ENCODE measurements at regions not wholly inside any gene's neighbourhood (a gene's known extent, or its start where the extent isn't known, plus 50 kb on each side); places are given as distances from the start of the nearest gene placed in this dataset.

GRCh38 chr9:110059461-110059860, 148.5 kb downstream of the C9orf152 start:
- H2BK15ac ChIP-seq (ENCODE audit: low read depth, low read length): no peak overlapping the region
- no peak overlapping the region for H3K18ac ChIP-seq (ENCODE audit: low read depth, low read length)
- H3K4me2 ChIP-seq (ENCODE audit: low read depth, low read length): no peak overlapping the region
- no CpG with 5 or more reads among the region's 1 CpG for WGBS, 2 experiments (ENCODE audit: extremely low coverage in 2 of 2, insufficient read length in 1 of 2)
- no peak overlapping the region for H4K8ac ChIP-seq (ENCODE audit: low read depth in 2 of 2, low read length in 2 of 2)
- in situ Hi-C loops (cut with MboI; ENCODE audit: low sequenced_read_pairs) (no loop called here), dilution Hi-C loops (cut with HindIII; ENCODE audit: low sequenced_read_pairs, unreplicated experiment) (loop anchor here (25.0 kb wide), 1 partner anchor 103 kb away; no protein-coding TSS in a partner anchor), intact Hi-C loops (cut with micrococcal nuclease) (no loop called here)
- no peak overlapping the region for H2AFZ ChIP-seq (replicated peaks; ENCODE audit: low read length, poor library complexity)
- H2BK20ac ChIP-seq (ENCODE audit: low read depth, low read length): no peak overlapping the region
- peaks cover 7% of the 10 kb centered on the region for H3K4me1 ChIP-seq (ENCODE audit: control insufficient read depth, insufficient read depth, low read length)
- no peak overlapping the region for H3K9ac ChIP-seq (ENCODE audit: low read depth, low read length)
- H3K23ac ChIP-seq (ENCODE audit: low read depth, low read length): peak overlapping the region; percentile 40; the same call in 1 of the 2 replicates
- peaks cover 0 to 78% of the 10 kb centered on the region in 2 experiments; a peak in 3 of 4 replicates for H3K79me1 ChIP-seq (ENCODE audit: low read depth in 1 of 2, low read length in 2 of 2)
- DNase-seq (no peak), ATAC-seq (ENCODE audit: low read depth) (0 out of 2 replicates have a peak, but pooled peaks have one; percentile 11)
- peaks cover 26% of the 10 kb centered on the region for H3K9me1 ChIP-seq (ENCODE audit: insufficient read depth, low read length)
- H3K36me3 ChIP-seq (ENCODE audit: control insufficient read depth, insufficient read depth, low read length): peaks cover 28% of the 10 kb centered on the region
- H4K5ac ChIP-seq (ENCODE audit: low read depth, low read length): no peak overlapping the region
- no peak for TF ChIP-seq SMC3 (IDR thresholded peaks at IDR 0.05; ENCODE audit: low read depth, low read length)
- no peak for TF ChIP-seq ELK1 (IDR thresholded peaks at IDR 0.05; ENCODE audit: borderline replicate concordance, low read depth, low read length)
- no peak for TF ChIP-seq CHD1 (IDR thresholded peaks at IDR 0.05; ENCODE audit: low read depth, low read length)
- no peak for TF ChIP-seq CTCF (conservative IDR thresholded peaks at IDR 0.05; ENCODE audit: low read depth, low read length)
- TF ChIP-seq RFX5 (IDR thresholded peaks at IDR 0.05; ENCODE audit: low read depth, low read length): no peak
- H2AK9ac ChIP-seq (replicated peaks; ENCODE audit: low read depth, low read length, poor library complexity): no peak overlapping the region
- H3K27me3 ChIP-seq (ENCODE audit: control insufficient read depth, insufficient read depth, low read length): no peaks in the 10 kb centered on the region
- H3K4me3 ChIP-seq (ENCODE audit: insufficient read depth, low read depth, low read length): no peak overlapping the region
- no peak overlapping the region for H3K14ac ChIP-seq (replicated peaks; ENCODE audit: low read depth, low read length)
- H2BK120ac ChIP-seq (ENCODE audit: low read depth, low read length): no peak overlapping the region
- H2BK5ac ChIP-seq (ENCODE audit: low read depth, low read length, poor library complexity, severe bottlenecking): no peak overlapping the region
- no peak overlapping the region for H3K56ac ChIP-seq (ENCODE audit: extremely low read depth, insufficient read depth, low read length)
- POLR2A ChIA-PET (ENCODE audit: unreplicated experiment): no interaction called here
- no peak overlapping the region for H3K4ac ChIP-seq (ENCODE audit: low read depth, low read length)
- no peak overlapping the region for H4K91ac ChIP-seq (ENCODE audit: insufficient read depth, low read depth, low read length)
- CTCF ChIA-PET: no interaction called here
- no TSS peak for BruUV-seq (replicated peaks)
- no peaks in the 10 kb centered on the region for H3K9me3 ChIP-seq (ENCODE audit: control insufficient read depth, insufficient read depth, low read length)
- H2AK5ac ChIP-seq (ENCODE audit: low read depth, low read length): no peak overlapping the region
- no peak overlapping the region; the same call in 1 of the 2 replicates for H3K27ac ChIP-seq (ENCODE audit: insufficient read depth, low read length)
- peaks cover 97% of the 10 kb centered on the region for H4K20me1 ChIP-seq (ENCODE audit: insufficient read depth, low read length)

All from IMR-90 (cell line).